HepG2 (cell line): ENCODE measurements at regions not wholly inside any gene's neighbourhood (a gene's known extent, or its start where the extent isn't known, plus 50 kb on each side); places are given as distances from the start of the nearest gene placed in this dataset.

ENCODE experiments used
- AHDC1 ChIP-seq: sonication (generic); formaldehyde crosslinking; IDR thresholded peaks from 2 replicates; pipeline ENCODE4 v1.5.1; 2020; ENCODE audit warnings: mild to moderate bottlenecking, missing genetic modification reagents, borderline replicate concordance
- ATF1 ChIP-seq: IDR thresholded peaks from 2 replicates; pipeline ENCODE4 v1.6.1; 2016; ENCODE audit warnings: mild to moderate bottlenecking, control low read depth
- CREM ChIP-seq, 2 experiments: sonication (generic) in 1 of 2; formaldehyde crosslinking in 1 of 2; IDR thresholded peaks; 2 replicates each; pipeline versions ENCODE4 v1.4.0 to v1.6.1; 2016 to 2020; ENCODE audit warnings: antibody characterized with exemption in 1 of 2, mild to moderate bottlenecking in 1 of 2, missing genetic modification reagents in 1 of 2
- ELF3 ChIP-seq: IDR thresholded peaks from 2 replicates; pipeline ENCODE4 v1.6.1; 2016; ENCODE audit warnings: missing genetic modification reagents, missing compliant biosample characterization
- FOXK1 ChIP-seq: sonication (generic); formaldehyde crosslinking; IDR thresholded peaks from 2 replicates; pipeline ENCODE4 v1.4.0; 2020; ENCODE audit warnings: low read depth, missing genetic modification reagents, borderline replicate concordance
- GABPB1 ChIP-seq: IDR thresholded peaks from 2 replicates; pipeline ENCODE4 v1.6.1; 2016; ENCODE audit warnings: mild to moderate bottlenecking, missing genetic modification reagents, moderate library complexity, missing compliant biosample characterization
- HDAC1 ChIP-seq: sonication (generic); formaldehyde crosslinking; IDR thresholded peaks from 2 replicates; pipeline ENCODE4 v1.5.1; 2020; ENCODE audit warnings: mild to moderate bottlenecking, missing genetic modification reagents
- ISL2 ChIP-seq: sonication (generic); formaldehyde crosslinking; IDR thresholded peaks from 2 replicates; pipeline ENCODE4 v1.5.0; 2020; ENCODE audit warnings: missing genetic modification reagents
- NR2F6 ChIP-seq, 2 experiments: IDR thresholded peaks; 2 replicates each; pipeline ENCODE4 v1.6.1; 2016; ENCODE audit warnings: antibody characterized with exemption in 1 of 2, mild to moderate bottlenecking in 1 of 2
- PHF20 ChIP-seq: sonication (generic); formaldehyde crosslinking; IDR thresholded peaks from 2 replicates; pipeline ENCODE4 v1.5.0; 2020; ENCODE audit warnings: mild to moderate bottlenecking, missing genetic modification reagents
- REST ChIP-seq, 2 experiments: IDR thresholded peaks; 2 replicates each; pipeline ENCODE4 v1.6.1; 2011 to 2012; ENCODE audit warnings: low read length in 2 of 2, borderline replicate concordance in 1 of 2, low read depth in 1 of 2, mild to moderate bottlenecking in 1 of 2, moderate library complexity in 1 of 2
- TCF7 ChIP-seq: sonication (generic); IDR thresholded peaks from 2 replicates; pipeline ENCODE4 v1.6.1; 2016; ENCODE audit warnings: antibody characterized with exemption, low read depth
- ZFP36L1 ChIP-seq: sonication (generic); formaldehyde crosslinking; IDR thresholded peaks from 2 replicates; pipeline ENCODE4 v1.8.0; 2022; ENCODE audit warnings: mild to moderate bottlenecking, missing genetic modification reagents, moderate library complexity
- ZNF207 ChIP-seq: fragments of 450-650 bp; IDR thresholded peaks from 2 replicates; pipeline ENCODE4 v1.6.1; 2016; ENCODE audit warnings: antibody characterized with exemption, borderline replicate concordance
- ZNF468 ChIP-seq: sonication (generic); formaldehyde crosslinking; IDR thresholded peaks from 2 replicates; pipeline ENCODE4 v1.8.0; 2022; ENCODE audit warnings: mild to moderate bottlenecking, moderate library complexity, missing genetic modification reagents
- TF ChIP-seq, protein P1 (sequence below): IDR thresholded peaks from 2 replicates; pipeline ENCODE4 v1.4.0; 2020; ENCODE audit warnings: mild to moderate bottlenecking, missing genetic modification reagents
- TF ChIP-seq, protein P2 (sequence below): sonication (generic); formaldehyde crosslinking; IDR thresholded peaks from 2 replicates; pipeline ENCODE4 v1.4.0; 2020; ENCODE audit warnings: mild to moderate bottlenecking, missing genetic modification reagents

DNA sequence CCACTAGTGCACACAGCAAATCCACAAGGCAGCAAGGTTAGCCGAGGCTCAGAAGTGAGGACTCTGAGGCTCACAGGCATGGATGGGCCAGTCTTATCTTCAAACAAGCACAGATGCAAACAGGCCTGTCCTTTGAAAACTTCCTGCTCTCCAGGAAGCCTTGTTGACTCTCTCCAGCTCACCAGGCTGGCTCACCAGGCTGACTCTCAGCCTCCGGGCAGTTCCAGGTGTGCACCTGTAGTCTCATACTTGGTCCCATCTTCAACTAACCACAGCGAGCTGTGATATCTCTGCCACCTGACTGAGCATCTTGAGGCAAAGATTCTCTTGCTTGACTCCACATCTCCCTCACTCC, 173.9 kb upstream of the ZMIZ1 start (continued):
- TF ChIP-seq, protein P1, sequence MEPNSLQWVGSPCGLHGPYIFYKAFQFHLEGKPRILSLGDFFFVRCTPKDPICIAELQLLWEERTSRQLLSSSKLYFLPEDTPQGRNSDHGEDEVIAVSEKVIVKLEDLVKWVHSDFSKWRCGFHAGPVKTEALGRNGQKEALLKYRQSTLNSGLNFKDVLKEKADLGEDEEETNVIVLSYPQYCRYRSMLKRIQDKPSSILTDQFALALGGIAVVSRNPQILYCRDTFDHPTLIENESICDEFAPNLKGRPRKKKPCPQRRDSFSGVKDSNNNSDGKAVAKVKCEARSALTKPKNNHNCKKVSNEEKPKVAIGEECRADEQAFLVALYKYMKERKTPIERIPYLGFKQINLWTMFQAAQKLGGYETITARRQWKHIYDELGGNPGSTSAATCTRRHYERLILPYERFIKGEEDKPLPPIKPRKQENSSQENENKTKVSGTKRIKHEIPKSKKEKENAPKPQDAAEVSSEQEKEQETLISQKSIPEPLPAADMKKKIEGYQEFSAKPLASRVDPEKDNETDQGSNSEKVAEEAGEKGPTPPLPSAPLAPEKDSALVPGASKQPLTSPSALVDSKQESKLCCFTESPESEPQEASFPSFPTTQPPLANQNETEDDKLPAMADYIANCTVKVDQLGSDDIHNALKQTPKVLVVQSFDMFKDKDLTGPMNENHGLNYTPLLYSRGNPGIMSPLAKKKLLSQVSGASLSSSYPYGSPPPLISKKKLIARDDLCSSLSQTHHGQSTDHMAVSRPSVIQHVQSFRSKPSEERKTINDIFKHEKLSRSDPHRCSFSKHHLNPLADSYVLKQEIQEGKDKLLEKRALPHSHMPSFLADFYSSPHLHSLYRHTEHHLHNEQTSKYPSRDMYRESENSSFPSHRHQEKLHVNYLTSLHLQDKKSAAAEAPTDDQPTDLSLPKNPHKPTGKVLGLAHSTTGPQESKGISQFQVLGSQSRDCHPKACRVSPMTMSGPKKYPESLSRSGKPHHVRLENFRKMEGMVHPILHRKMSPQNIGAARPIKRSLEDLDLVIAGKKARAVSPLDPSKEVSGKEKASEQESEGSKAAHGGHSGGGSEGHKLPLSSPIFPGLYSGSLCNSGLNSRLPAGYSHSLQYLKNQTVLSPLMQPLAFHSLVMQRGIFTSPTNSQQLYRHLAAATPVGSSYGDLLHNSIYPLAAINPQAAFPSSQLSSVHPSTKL (CRISPR knock-in tag) = peak; percentile 53; the same call in 1 of the 2 replicates
- no peak for TF ChIP-seq NR2F6 (IDR thresholded peaks at IDR 0.05)
- 0 out of 2 replicates have a peak, but pooled peaks have one; percentile 20 for TF ChIP-seq NR2F6 (CRISPR knock-in tag; IDR thresholded peaks at IDR 0.05)
- TF ChIP-seq FOXK1 = peak; percentile 57; the same call in 1 of the 2 replicates
- TF ChIP-seq, protein P2, sequence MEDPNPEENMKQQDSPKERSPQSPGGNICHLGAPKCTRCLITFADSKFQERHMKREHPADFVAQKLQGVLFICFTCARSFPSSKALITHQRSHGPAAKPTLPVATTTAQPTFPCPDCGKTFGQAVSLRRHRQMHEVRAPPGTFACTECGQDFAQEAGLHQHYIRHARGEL (CRISPR knock-in tag) = no peak
- TF ChIP-seq ISL2 (CRISPR knock-in tag) = no peak
- peak in 1 of 2 experiments; percentile 32; a peak in 1 of 4 replicates for TF ChIP-seq REST (IDR thresholded peaks at IDR 0.05; ENCODE audit: borderline replicate concordance in 1 of 2, low read depth in 1 of 2, low read length in 2 of 2)
- peak; percentile 80 for TF ChIP-seq ELF3 (CRISPR knock-in tag)
- TF ChIP-seq ZNF468 = no peak
- TF ChIP-seq PHF20 (CRISPR knock-in tag) = no peak
- TF ChIP-seq GABPB1 (CRISPR knock-in tag) = 0 out of 2 replicates have a peak, but pooled peaks have one; percentile 18
- no peak for TF ChIP-seq ZFP36L1
- no peak for TF ChIP-seq CREM (IDR thresholded peaks at IDR 0.05)
- TF ChIP-seq CREM (CRISPR knock-in tag; IDR thresholded peaks at IDR 0.05) = no peak
- peak; percentile 18; the same call in 1 of the 2 replicates for TF ChIP-seq HDAC1 (CRISPR knock-in tag)
- TF ChIP-seq AHDC1 (CRISPR knock-in tag) = peak; percentile 47; the same call in 1 of the 2 replicates
- peak; percentile 42; the same call in 1 of the 2 replicates for TF ChIP-seq TCF7
- TF ChIP-seq ATF1 (CRISPR knock-in tag) = no peak
- no peak for TF ChIP-seq ZNF207
